Mammary epithelial cell (primary cell): ENCODE measurements at regions not wholly inside any gene's neighbourhood (a gene's known extent, or its start where the extent isn't known, plus 50 kb on each side); places are given as distances from the start of the nearest gene placed in this dataset.

Experiments
- CTCF ChIP-seq, 2 donors: IDR thresholded peaks in 1 of 2; conservative IDR thresholded peaks in 1 of 2; 2 replicates each; pipeline ENCODE4 v1.5.1; 2011 to 2012; ENCODE audit warnings: inconsistent platforms in 2 of 2, low read length in 2 of 2, mild to moderate bottlenecking in 2 of 2, control low read depth in 1 of 2, low read depth in 1 of 2; ENCODE audit not compliant: insufficient read depth in 1 of 2; ENCODE audit errors: extremely low read depth in 1 of 2
- EZH2 ChIP-seq: IDR thresholded peaks from 2 replicates; pipeline ENCODE4 v1.6.1; 2012; ENCODE audit warnings: low read length, inconsistent platforms, borderline replicate concordance

- TF ChIP-seq EZH2 (no peak), CTCF (conservative IDR thresholded peaks at IDR 0.05 in 1 of 2, IDR thresholded peaks at IDR 0.05 in 1 of 2; ENCODE audit: extremely low read depth in 1 of 2, insufficient read depth in 1 of 2, low read depth in 1 of 2, low read length in 2 of 2) (no peak)
These were observed 105.8 kb downstream of the DUSP10 start for GRCh38 chr1:221636096-221636495.
